Neural cell (in vitro differentiated cells): ENCODE measurements at regions not wholly inside any gene's neighbourhood (a gene's known extent, or its start where the extent isn't known, plus 50 kb on each side); places are given as distances from the start of the nearest gene placed in this dataset.

Experiments
- H2AFZ ChIP-seq: fragments of 200-600, 300-800 bp; sonication (generic), shearing (Covaris generic); 2 replicates; pipeline ENCODE4 v1.6.0; 2014; ENCODE audit warnings: low read depth, mild to moderate bottlenecking, antibody characterized with exemption, low read length, moderate library complexity
- H3F3A ChIP-seq: fragments of 200-600 bp; shearing (Covaris generic); 2 replicates; pipeline ENCODE4 v1.6.1; 2016; ENCODE audit warnings: mild to moderate bottlenecking, moderate library complexity, mixed read lengths, antibody characterized with exemption, low read length; ENCODE audit not compliant: insufficient read depth, poor library complexity, severe bottlenecking
- H3K27ac ChIP-seq: fragments of 200-600, 300-800 bp; sonication (generic), shearing (Covaris generic); 2 replicates; pipeline ENCODE4 v1.5.1; 2014; ENCODE audit warnings: mild to moderate bottlenecking, low read length, moderate library complexity
- H3K27me3 ChIP-seq: fragments of 300-800, 200-600 bp; sonication (generic), shearing (Covaris generic); 2 replicates; pipeline ENCODE4 v1.6.0; 2014; ENCODE audit warnings: mild to moderate bottlenecking, low read depth, low read length, moderate library complexity; ENCODE audit not compliant: insufficient read depth
- H3K36me3 ChIP-seq: fragments of 300-800, 200-600 bp; sonication (generic), shearing (Covaris generic); 2 replicates; pipeline ENCODE4 v1.5.1; 2014; ENCODE audit warnings: mild to moderate bottlenecking, antibody characterized with exemption, low read length, moderate library complexity; ENCODE audit not compliant: insufficient read depth
- H3K4me2 ChIP-seq: fragments of 300-800, 200-600 bp; sonication (generic), shearing (Covaris generic); 2 replicates; pipeline ENCODE4 v1.6.0; 2014; ENCODE audit warnings: mild to moderate bottlenecking, low read length
- H3K4me3 ChIP-seq: fragments of 300-800, 200-600 bp; sonication (generic), shearing (Covaris generic); 2 replicates; pipeline ENCODE4 v1.5.1; 2014; ENCODE audit warnings: mild to moderate bottlenecking, low read length, moderate library complexity
- H3K79me2 ChIP-seq: fragments of 200-600 bp; shearing (Covaris generic); replicated peaks from 2 replicates; pipeline ENCODE4 v1.6.0; 2014; ENCODE audit warnings: mild to moderate bottlenecking, low read length, moderate library complexity; ENCODE audit not compliant: insufficient read depth
- H3K9ac ChIP-seq: fragments of 300-800, 200-600 bp; sonication (generic), shearing (Covaris generic); 2 replicates; pipeline ENCODE4 v1.6.1; 2016; ENCODE audit warnings: mild to moderate bottlenecking, low read length, mixed read lengths
- H3K9me2 ChIP-seq: fragments of 200-600 bp; shearing (Covaris generic); 2 replicates; pipeline ENCODE4 v1.6.1; 2016; ENCODE audit warnings: mild to moderate bottlenecking, low read length, mixed read lengths; ENCODE audit not compliant: insufficient read depth
- H3K9me3 ChIP-seq: fragments of 200-600, 300-800 bp; sonication (generic), shearing (Covaris generic); 2 replicates; pipeline ENCODE4 v1.6.1; 2016; ENCODE audit warnings: mild to moderate bottlenecking, mixed run types, low read length, moderate library complexity, mixed read lengths
- H4K20me1 ChIP-seq: fragments of 200-600 bp; shearing (Covaris generic); 2 replicates; pipeline ENCODE4 v1.6.1; 2016; ENCODE audit warnings: mild to moderate bottlenecking, mixed run types; ENCODE audit not compliant: insufficient read depth
- EP300 ChIP-seq: fragments of 450-650 bp; conservative IDR thresholded peaks from 2 replicates; pipeline ENCODE4 v1.6.1; 2014; ENCODE audit warnings: antibody characterized with exemption, mild to moderate bottlenecking, moderate library complexity; ENCODE audit not compliant: poor library complexity, severe bottlenecking
- EZH2 ChIP-seq: fragments of 200-600, 300-800 bp; shearing (Covaris generic), sonication (generic); IDR thresholded peaks from 2 replicates; pipeline ENCODE4 v1.6.1; 2014; ENCODE audit warnings: antibody characterized with exemption, low read length, borderline replicate concordance, mild to moderate bottlenecking; ENCODE audit not compliant: insufficient read depth, poor library complexity, severe bottlenecking
- MXI1 ChIP-seq: fragments of 450-650 bp; conservative IDR thresholded peaks from 2 replicates; pipeline ENCODE4 v1.6.1; 2014; ENCODE audit warnings: antibody characterized with exemption, mild to moderate bottlenecking; ENCODE audit not compliant: poor library complexity, severe bottlenecking
- POLR2AphosphoS5 ChIP-seq: IDR thresholded peaks from 2 replicates; pipeline ENCODE4 v1.6.1; 2012
- RAD21 ChIP-seq: fragments of 450-650 bp; conservative IDR thresholded peaks from 2 replicates; pipeline ENCODE4 v1.6.1; 2014; ENCODE audit warnings: antibody characterized with exemption, mild to moderate bottlenecking, moderate library complexity
- SMC3 ChIP-seq: fragments of 450-650 bp; conservative IDR thresholded peaks from 2 replicates; pipeline ENCODE4 v1.6.1; 2014; ENCODE audit warnings: antibody characterized with exemption, mild to moderate bottlenecking, moderate library complexity; ENCODE audit not compliant: poor library complexity
- TAF1 ChIP-seq: IDR thresholded peaks from 2 replicates; pipeline ENCODE4 v1.6.1; 2012; ENCODE audit warnings: low read depth
- TF ChIP-seq, protein P1 (sequence below): IDR thresholded peaks from 2 replicates; pipeline ENCODE4 v1.6.1; 2012; ENCODE audit warnings: borderline replicate concordance
- TF ChIP-seq, protein P2 (sequence below): fragments of 450-650 bp; IDR thresholded peaks from 2 replicates; pipeline ENCODE4 v1.5.1; 2014; ENCODE audit warnings: antibody characterized with exemption, mild to moderate bottlenecking, moderate library complexity; ENCODE audit not compliant: poor library complexity, severe bottlenecking

DNA sequence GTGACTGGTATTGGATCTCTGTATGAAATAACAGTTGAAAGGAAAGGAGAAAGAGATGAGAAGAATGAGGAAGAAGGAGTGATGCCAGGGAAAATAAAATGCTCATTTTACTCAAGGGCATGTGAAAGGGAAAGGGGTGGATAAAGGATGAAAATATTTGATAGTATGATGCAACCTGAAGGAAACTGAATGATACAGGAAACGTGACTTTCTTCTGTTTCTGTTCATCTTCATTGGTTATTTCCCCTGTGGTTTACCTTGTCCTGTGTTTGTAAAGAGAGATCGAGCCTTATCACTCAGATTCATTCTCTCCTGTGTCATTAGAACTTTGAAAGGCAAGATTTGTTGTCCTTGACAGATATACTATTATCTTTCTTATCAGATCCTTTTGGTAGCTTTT, 243.6 kb upstream of the SLITRK3 start:
- no peaks in the 10 kb centered on the region for H3K36me3 ChIP-seq

DNA sequence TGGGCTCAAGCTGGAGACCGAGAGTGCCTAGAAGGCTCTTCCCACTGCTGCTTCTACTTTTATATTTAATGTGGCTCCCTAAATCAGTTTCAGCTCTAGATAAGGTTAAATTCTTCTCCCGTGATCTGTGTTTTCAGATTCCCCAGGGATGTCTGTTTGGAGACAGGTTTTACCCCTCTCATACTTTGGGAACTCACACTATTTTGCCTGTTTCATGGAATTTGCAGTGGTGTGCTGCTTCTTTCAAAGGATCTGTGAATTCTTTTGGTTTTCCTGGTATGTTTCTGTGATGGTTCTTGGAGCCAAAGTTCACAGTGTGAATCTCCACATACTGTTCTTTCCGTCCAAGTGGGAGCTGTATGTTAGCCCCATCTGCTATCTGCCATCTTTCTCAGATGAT, 238.3 kb upstream of the SLITRK3 start:
- no peak overlapping the region for H3K9ac ChIP-seq
- no peaks in the 10 kb centered on the region for H3K36me3 ChIP-seq
- H3K79me2 ChIP-seq = no peaks in the 10 kb centered on the region
- H3K9me2 ChIP-seq = no peaks in the 10 kb centered on the region
- no peak overlapping the region for H2AFZ ChIP-seq
- no peaks in the 10 kb centered on the region for H4K20me1 ChIP-seq
- TF ChIP-seq SMC3 (no peak), POLR2AphosphoS5 (no peak), RAD21 (no peak)
- H3K9me3 ChIP-seq = no peaks in the 10 kb centered on the region
- no peak overlapping the region for H3K27ac ChIP-seq
- H3F3A ChIP-seq = no peaks in the 10 kb centered on the region
- no peak overlapping the region for H3K4me3 ChIP-seq
- H3K4me2 ChIP-seq = no peak overlapping the region
- no peaks in the 10 kb centered on the region for H3K27me3 ChIP-seq

More for the DNA sequence above, 243.6 kb upstream of the SLITRK3 start:
- H3K4me3 ChIP-seq = no peak overlapping the region
- H3K79me2 ChIP-seq = no peaks in the 10 kb centered on the region
- H3K9ac ChIP-seq = no peak overlapping the region
- no peak overlapping the region for H2AFZ ChIP-seq
- H3K4me2 ChIP-seq = no peak overlapping the region
- H3K9me3 ChIP-seq = no peaks in the 10 kb centered on the region
- TF ChIP-seq EP300 (no peak), POLR2AphosphoS5 (no peak), MXI1 (no peak), TAF1 (no peak), SMC3 (no peak), RAD21 (no peak), EZH2 (no peak)
- TF ChIP-seq, protein P1, sequence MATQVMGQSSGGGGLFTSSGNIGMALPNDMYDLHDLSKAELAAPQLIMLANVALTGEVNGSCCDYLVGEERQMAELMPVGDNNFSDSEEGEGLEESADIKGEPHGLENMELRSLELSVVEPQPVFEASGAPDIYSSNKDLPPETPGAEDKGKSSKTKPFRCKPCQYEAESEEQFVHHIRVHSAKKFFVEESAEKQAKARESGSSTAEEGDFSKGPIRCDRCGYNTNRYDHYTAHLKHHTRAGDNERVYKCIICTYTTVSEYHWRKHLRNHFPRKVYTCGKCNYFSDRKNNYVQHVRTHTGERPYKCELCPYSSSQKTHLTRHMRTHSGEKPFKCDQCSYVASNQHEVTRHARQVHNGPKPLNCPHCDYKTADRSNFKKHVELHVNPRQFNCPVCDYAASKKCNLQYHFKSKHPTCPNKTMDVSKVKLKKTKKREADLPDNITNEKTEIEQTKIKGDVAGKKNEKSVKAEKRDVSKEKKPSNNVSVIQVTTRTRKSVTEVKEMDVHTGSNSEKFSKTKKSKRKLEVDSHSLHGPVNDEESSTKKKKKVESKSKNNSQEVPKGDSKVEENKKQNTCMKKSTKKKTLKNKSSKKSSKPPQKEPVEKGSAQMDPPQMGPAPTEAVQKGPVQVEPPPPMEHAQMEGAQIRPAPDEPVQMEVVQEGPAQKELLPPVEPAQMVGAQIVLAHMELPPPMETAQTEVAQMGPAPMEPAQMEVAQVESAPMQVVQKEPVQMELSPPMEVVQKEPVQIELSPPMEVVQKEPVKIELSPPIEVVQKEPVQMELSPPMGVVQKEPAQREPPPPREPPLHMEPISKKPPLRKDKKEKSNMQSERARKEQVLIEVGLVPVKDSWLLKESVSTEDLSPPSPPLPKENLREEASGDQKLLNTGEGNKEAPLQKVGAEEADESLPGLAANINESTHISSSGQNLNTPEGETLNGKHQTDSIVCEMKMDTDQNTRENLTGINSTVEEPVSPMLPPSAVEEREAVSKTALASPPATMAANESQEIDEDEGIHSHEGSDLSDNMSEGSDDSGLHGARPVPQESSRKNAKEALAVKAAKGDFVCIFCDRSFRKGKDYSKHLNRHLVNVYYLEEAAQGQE = no peak
- TF ChIP-seq, protein P2, sequence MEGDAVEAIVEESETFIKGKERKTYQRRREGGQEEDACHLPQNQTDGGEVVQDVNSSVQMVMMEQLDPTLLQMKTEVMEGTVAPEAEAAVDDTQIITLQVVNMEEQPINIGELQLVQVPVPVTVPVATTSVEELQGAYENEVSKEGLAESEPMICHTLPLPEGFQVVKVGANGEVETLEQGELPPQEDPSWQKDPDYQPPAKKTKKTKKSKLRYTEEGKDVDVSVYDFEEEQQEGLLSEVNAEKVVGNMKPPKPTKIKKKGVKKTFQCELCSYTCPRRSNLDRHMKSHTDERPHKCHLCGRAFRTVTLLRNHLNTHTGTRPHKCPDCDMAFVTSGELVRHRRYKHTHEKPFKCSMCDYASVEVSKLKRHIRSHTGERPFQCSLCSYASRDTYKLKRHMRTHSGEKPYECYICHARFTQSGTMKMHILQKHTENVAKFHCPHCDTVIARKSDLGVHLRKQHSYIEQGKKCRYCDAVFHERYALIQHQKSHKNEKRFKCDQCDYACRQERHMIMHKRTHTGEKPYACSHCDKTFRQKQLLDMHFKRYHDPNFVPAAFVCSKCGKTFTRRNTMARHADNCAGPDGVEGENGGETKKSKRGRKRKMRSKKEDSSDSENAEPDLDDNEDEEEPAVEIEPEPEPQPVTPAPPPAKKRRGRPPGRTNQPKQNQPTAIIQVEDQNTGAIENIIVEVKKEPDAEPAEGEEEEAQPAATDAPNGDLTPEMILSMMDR = no peak
- H3K9me2 ChIP-seq = no peaks in the 10 kb centered on the region
- H3K27ac ChIP-seq = no peak overlapping the region
- no peaks in the 10 kb centered on the region for H4K20me1 ChIP-seq
- H3K27me3 ChIP-seq = no peaks in the 10 kb centered on the region
- H3F3A ChIP-seq = no peaks in the 10 kb centered on the region

DNA sequence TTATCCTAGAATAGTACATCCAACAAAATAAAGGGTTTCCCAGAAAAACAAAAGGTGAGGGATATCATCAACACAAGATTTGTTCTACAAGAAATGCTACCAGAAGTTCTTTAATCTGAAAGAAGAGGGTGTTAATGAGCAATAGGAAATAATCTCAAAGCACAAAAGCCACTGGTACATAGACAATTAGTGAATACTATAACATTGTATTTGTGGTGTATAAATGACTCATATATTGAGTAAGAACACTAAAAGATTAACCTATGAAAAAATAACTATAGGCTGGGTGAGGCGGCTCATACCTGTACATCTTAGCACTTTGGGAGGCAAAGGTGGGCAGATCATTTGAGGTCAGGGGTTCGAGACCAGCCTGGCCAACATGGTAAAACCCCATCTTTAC, 210.2 kb upstream of the SLITRK3 start:
- no peak overlapping the region for H3K4me3 ChIP-seq
- H3K9ac ChIP-seq = no peak overlapping the region
- no peak overlapping the region for H2AFZ ChIP-seq
- no peaks in the 10 kb centered on the region for H3F3A ChIP-seq
- no peaks in the 10 kb centered on the region for H3K9me2 ChIP-seq
- H3K79me2 ChIP-seq = no peaks in the 10 kb centered on the region
- TF ChIP-seq EP300 (no peak), EZH2 (no peak), POLR2AphosphoS5 (no peak), SMC3 (no peak), MXI1 (no peak), TAF1 (no peak), RAD21 (no peak)
- TF ChIP-seq, protein P2 = no peak
- TF ChIP-seq, protein P1 = no peak
- no peaks in the 10 kb centered on the region for H3K36me3 ChIP-seq
- no peak overlapping the region for H3K4me2 ChIP-seq
- no peaks in the 10 kb centered on the region for H4K20me1 ChIP-seq
- no peak overlapping the region for H3K27ac ChIP-seq
- H3K27me3 ChIP-seq = no peaks in the 10 kb centered on the region
- no peaks in the 10 kb centered on the region for H3K9me3 ChIP-seq
